PC-3 (cell line): ENCODE measurements at regions not wholly inside any gene's neighbourhood (a gene's known extent, or its start where the extent isn't known, plus 50 kb on each side); places are given as distances from the start of the nearest gene placed in this dataset.

Source experiments
- CTCF ChIP-seq: fragments of 300-600 bp; sonication (generic); conservative IDR thresholded peaks from 2 replicates; pipeline ENCODE4 v1.5.1; 2017; ENCODE audit warnings: antibody characterized with exemption, low read depth, mild to moderate bottlenecking, low read length
- EZH2 ChIP-seq: fragments of 300-600 bp; sonication (generic); IDR thresholded peaks from one replicate; pipeline ENCODE4 v1.6.1; 2017; ENCODE audit warnings: antibody characterized with exemption, mild to moderate bottlenecking, low read length; ENCODE audit not compliant: unreplicated experiment
- EZH2phosphoT487 ChIP-seq: fragments of 300-600 bp; sonication (generic); IDR thresholded peaks from 2 replicates; pipeline ENCODE4 v1.6.1; 2018; ENCODE audit warnings: mild to moderate bottlenecking, antibody characterized with exemption, low read length, borderline replicate concordance

DNA sequence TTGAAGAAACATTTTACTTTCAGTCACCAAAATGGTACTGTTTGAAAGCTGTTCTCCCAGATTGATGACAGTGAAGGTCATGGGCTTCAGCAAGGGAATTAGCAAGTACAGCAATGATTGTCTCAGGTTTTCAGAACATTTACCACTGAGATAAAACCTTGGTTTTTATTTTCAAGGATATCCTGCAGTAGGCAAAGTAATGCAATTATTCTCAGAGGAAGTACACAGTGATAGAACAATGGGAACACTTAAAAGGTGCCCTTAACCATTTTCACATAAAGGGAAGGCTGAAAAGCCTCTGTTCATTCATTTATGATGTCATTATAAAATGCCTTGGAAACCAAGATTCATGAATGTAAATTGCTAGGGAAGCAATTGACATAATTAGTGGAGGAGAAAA is 471.8 kb upstream of the ACO1 start:
- no peak for TF ChIP-seq EZH2
- no peak for TF ChIP-seq CTCF
- no peak for TF ChIP-seq EZH2phosphoT487
